ENCODE measurements at regions not wholly inside any gene's neighbourhood (a gene's known extent, or its start where the extent isn't known, plus 50 kb on each side); places are given as distances from the start of the nearest gene placed in this dataset.

- Histone ChIP-seq H3K4me3 (no peak overlapping the region), H2AFZ (ENCODE audit: low read depth, low read length) (no peak overlapping the region), H3K9ac (ENCODE audit: insufficient read depth in 1 of 2, low read depth in 2 of 2, low read length in 2 of 2) (no peak overlapping the region), H3K79me2 (ENCODE audit: control insufficient read depth, insufficient read depth, low read length) (no peaks in the 10 kb centered on the region), H3K27ac (ENCODE audit: extremely low read depth, low read depth, low read length) (no peak overlapping the region), H3K4me1 (replicated peaks in 1 of 2; ENCODE audit: control insufficient read depth in 2 of 2, insufficient read depth in 2 of 2, low read length in 2 of 2) (no peaks in the 10 kb centered on the region), H3K36me3 (ENCODE audit: control insufficient read depth, insufficient read depth, low read length) (no peaks in the 10 kb centered on the region), H4K20me1 (replicated peaks; ENCODE audit: control insufficient read depth, insufficient read depth, low read length) (no peaks in the 10 kb centered on the region), H3K9me3 (replicated peaks; ENCODE audit: control insufficient read depth, insufficient read depth, low read depth, low read length) (no peaks in the 10 kb centered on the region), H3K9me1 (ENCODE audit: control insufficient read depth, insufficient read depth, low read length) (no peaks in the 10 kb centered on the region), H3K4me2 (ENCODE audit: insufficient read depth, low read length) (no peak overlapping the region), H3K27me3 (ENCODE audit: control insufficient read depth in 2 of 2, insufficient read depth in 2 of 2, low read length in 2 of 2) (no peaks in the 10 kb centered on the region)
- intact Hi-C loops (cut with micrococcal nuclease): no loop called here
- FAIRE-seq (no peak), ATAC-seq (no peak), DNase-seq (ENCODE audit: extremely low read depth in 1 of 4, low spot score in 3 of 4) (no peak)
- TF ChIP-seq MAFF (IDR thresholded peaks at IDR 0.05; ENCODE audit: low read length): no peak
- TF ChIP-seq PREB (CRISPR knock-in tag; IDR thresholded peaks at IDR 0.05): no peak
- no peak for TF ChIP-seq ZFX (CRISPR knock-in tag; IDR thresholded peaks at IDR 0.05)
- no peak for TF ChIP-seq REST (IDR thresholded peaks at IDR 0.05; ENCODE audit: borderline replicate concordance)
- TF ChIP-seq REST (CRISPR knock-in tag; IDR thresholded peaks at IDR 0.05; ENCODE audit: low read depth): no peak
- TF ChIP-seq ZBTB2 (IDR thresholded peaks at IDR 0.05): no peak
- no peak for TF ChIP-seq ZNF444 (CRISPR knock-in tag; IDR thresholded peaks at IDR 0.05)
- TF ChIP-seq ZNF589 (CRISPR knock-in tag; IDR thresholded peaks at IDR 0.05; ENCODE audit: low read depth): no peak
- TF ChIP-seq USF2 (CRISPR knock-in tag; IDR thresholded peaks at IDR 0.05): no peak
- no peak for TF ChIP-seq MAZ (CRISPR knock-in tag; conservative IDR thresholded peaks at IDR 0.05 in 1 of 2, IDR thresholded peaks at IDR 0.05 in 1 of 2)
- TF ChIP-seq ZNF12 (CRISPR knock-in tag; IDR thresholded peaks at IDR 0.05): no peak
- TF ChIP-seq SRF (CRISPR knock-in tag; IDR thresholded peaks at IDR 0.05): no peak
- TF ChIP-seq ZNF717 (CRISPR knock-in tag; IDR thresholded peaks at IDR 0.05): no peak
- no TSS peak for BruUV-seq (replicated peaks)
- ChIA-PET POLR2A (no interaction called here), CTCF (ENCODE audit: low intra/inter-chr PET ratio) (no interaction called here)
- WGBS (ENCODE audit: insufficient coverage, low coverage, missing lambda C conversion rate): 67% methylated on average over 2 of the region's 2 CpGs
- in situ Hi-C loops (cut with MboI): no loop called here
Measured at GRCh38 chr14:29043737-29044136, 277.1 kb downstream of the FOXG1 start.
